AG04449 (cell line): ENCODE measurements at regions not wholly inside any gene's neighbourhood (a gene's known extent, or its start where the extent isn't known, plus 50 kb on each side); places are given as distances from the start of the nearest gene placed in this dataset.

Experiments used
- CTCF ChIA-PET: fragments of 350-600 bp; formaldehyde crosslinking; extraction: SDS; loops from one replicate; lab custom pipeline; 2021; ENCODE audit warnings: antibody characterized with exemption; lab: Yijun Ruan, JAX
- POLR2A ChIA-PET: fragments of 400-600, 350-600 bp; formaldehyde crosslinking; extraction: SDS; loops from one replicate; lab custom pipeline; 2020; ENCODE audit warnings: antibody characterized with exemption, inconsistent platforms; lab: Yijun Ruan, JAX
- DNase-seq: peaks from one replicate; pipeline ENCODE4 v3.0.0-alpha.2; 2010; ENCODE audit warnings: low read depth, low spot score
- H3K4me3 ChIP-seq: 2 replicates; pipeline ENCODE4 v1.5.1; 2011; ENCODE audit warnings: low read depth, mild to moderate bottlenecking, control low read depth, low read length
- TF ChIP-seq, protein P1 (sequence below): IDR thresholded peaks from one replicate; pipeline ENCODE4 v1.5.1; 2011; ENCODE audit warnings: mild to moderate bottlenecking, moderate library complexity, low read length, control low read depth, inconsistent platforms; ENCODE audit not compliant: insufficient read depth; ENCODE audit errors: missing control alignments

- DNase-seq = no peak
- CTCF ChIA-PET = no interaction called here
- H3K4me3 ChIP-seq = no peak overlapping the region
- TF ChIP-seq, protein P1, sequence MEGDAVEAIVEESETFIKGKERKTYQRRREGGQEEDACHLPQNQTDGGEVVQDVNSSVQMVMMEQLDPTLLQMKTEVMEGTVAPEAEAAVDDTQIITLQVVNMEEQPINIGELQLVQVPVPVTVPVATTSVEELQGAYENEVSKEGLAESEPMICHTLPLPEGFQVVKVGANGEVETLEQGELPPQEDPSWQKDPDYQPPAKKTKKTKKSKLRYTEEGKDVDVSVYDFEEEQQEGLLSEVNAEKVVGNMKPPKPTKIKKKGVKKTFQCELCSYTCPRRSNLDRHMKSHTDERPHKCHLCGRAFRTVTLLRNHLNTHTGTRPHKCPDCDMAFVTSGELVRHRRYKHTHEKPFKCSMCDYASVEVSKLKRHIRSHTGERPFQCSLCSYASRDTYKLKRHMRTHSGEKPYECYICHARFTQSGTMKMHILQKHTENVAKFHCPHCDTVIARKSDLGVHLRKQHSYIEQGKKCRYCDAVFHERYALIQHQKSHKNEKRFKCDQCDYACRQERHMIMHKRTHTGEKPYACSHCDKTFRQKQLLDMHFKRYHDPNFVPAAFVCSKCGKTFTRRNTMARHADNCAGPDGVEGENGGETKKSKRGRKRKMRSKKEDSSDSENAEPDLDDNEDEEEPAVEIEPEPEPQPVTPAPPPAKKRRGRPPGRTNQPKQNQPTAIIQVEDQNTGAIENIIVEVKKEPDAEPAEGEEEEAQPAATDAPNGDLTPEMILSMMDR = no peak
- POLR2A ChIA-PET = no interaction called here
Measured at GRCh38 chr7:79719216-79719615, 265.7 kb upstream of the MAGI2 start.

GRCh38 chr7:79716329-79716728 is 262.9 kb upstream of the MAGI2 start:
- TF ChIP-seq, protein P1 = no peak
- ChIA-PET CTCF (no interaction called here), POLR2A (no interaction called here)
- H3K4me3 ChIP-seq = no peak overlapping the region
- DNase-seq = no peak

DNA sequence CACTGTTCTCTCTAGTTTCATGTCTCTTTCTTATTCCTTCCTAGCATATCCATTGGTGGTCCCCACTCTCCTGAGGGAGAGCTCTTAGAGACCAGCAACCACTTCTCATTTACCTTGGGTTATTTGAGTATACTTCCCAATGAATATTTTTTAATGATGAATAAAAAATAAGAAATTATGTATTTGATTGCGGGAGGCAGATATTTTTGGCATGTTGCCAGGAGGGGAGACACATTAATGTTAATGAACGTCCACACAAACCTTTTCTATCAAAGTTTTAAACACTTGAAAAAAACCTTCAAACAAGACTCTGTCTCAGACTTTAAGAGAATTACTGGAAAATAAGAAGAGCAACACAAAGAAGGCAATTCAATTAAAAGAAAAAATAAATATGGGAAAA is 260.6 kb upstream of the MAGI2 start:
- no peak for DNase-seq
- TF ChIP-seq, protein P1 = no peak
- ChIA-PET CTCF (interaction anchor here (1.7 kb wide), 1 partner anchor 416 kb away, joined by 3 read pairs; no protein-coding TSS in a partner anchor), POLR2A (no interaction called here)
- H3K4me3 ChIP-seq = no peak overlapping the region

- CTCF ChIA-PET = interaction anchor here (1.7 kb wide), 1 partner anchor 415 kb away, joined by 3 read pairs; no protein-coding TSS in a partner anchor
- POLR2A ChIA-PET = no interaction called here
- H3K4me3 ChIP-seq = no peak overlapping the region
- TF ChIP-seq, protein P1 = no peak
- no peak for DNase-seq
Measured at GRCh38 chr7:79713276-79713675, 259.8 kb upstream of the MAGI2 start.

DNA sequence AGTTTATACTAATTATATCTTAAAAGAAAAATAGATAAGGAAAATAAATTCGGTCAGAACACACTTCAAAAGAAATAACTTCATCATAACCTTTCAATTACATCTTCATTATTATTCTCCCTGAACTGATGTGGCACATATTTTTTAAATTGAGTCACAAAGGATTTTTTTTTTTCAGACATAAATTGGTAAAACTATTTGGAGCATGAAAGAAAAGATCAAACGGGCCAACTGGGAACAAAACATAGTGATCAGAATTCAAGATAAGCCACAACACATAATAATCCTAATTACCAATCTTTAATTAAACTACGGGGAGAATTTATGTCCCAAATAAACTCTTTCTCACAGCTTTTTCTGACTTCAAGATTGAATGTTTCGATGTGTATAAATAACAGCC is 258.2 kb upstream of the MAGI2 start:
- POLR2A ChIA-PET = no interaction called here
- TF ChIP-seq, protein P1 = no peak

GRCh38 chr7:79709574-79710409 is 256.3 kb upstream of the MAGI2 start:
- ChIA-PET POLR2A (no interaction called here), CTCF (no interaction called here)
- no peak overlapping the region for H3K4me3 ChIP-seq
- DNase-seq = no peak
- TF ChIP-seq, protein P1 = no peak

More for the DNA sequence above, 258.2 kb upstream of the MAGI2 start:
- DNase-seq = no peak
- CTCF ChIA-PET = no interaction called here
- H3K4me3 ChIP-seq = no peak overlapping the region
